OCI-LY3 (cell line): ENCODE measurements at regions not wholly inside any gene's neighbourhood (a gene's known extent, or its start where the extent isn't known, plus 50 kb on each side); places are given as distances from the start of the nearest gene placed in this dataset.

Experiments
- CTCF ChIP-seq: fragments of 200-600, 300-600 bp; sonication (generic); IDR thresholded peaks from 2 replicates; pipeline ENCODE4 v1.5.1; 2014; ENCODE audit warnings: antibody characterized with exemption, low read length, low read depth
- EZH2phosphoT487 ChIP-seq: fragments of 200-600 bp; shearing (Covaris generic); IDR thresholded peaks from 2 replicates; pipeline ENCODE4 v1.6.1; 2018; ENCODE audit warnings: antibody characterized with exemption, mixed run types, low read depth

- TF ChIP-seq CTCF (no peak), EZH2phosphoT487 (no peak)
Measured at GRCh38 chr16:58889516-58889915, 155.4 kb upstream of the GOT2 start.
